NCI-H510A (cell line): ENCODE measurements at regions not wholly inside any gene's neighbourhood (a gene's known extent, or its start where the extent isn't known, plus 50 kb on each side); places are given as distances from the start of the nearest gene placed in this dataset.

Source experiments
- DNase-seq: peaks from one replicate; lab custom pipeline; 2025; lab: John Stamatoyannopoulos, UW

DNA sequence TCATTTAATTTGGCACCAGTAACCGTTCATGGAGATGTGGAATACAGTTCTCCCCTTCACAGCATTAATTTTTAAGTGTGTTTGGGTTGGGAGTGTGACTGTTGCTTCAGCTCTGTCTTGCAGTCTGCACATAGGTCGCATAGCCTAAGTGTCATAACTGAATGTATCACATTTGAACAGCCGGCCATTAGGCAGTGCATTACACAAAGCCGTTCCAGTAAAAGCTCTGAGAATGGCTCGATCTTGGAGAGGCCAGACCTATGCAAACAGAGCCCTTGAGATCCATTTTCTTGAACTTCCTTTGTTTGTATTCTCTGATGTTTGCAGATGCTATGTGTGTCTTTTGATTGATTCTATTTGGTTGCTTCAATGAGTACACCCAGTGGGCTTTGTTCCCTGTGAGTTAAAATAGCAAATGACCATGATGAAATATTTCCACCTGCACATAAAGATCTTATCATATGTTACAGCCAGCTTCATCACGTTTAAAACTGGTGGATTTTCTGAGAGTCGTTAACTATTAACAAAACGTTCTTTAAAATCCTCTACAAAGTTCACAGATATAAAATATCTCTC lies 1104.9 kb upstream of the SLC10A2 start:
- DNase-seq: peak; percentile 39

DNA sequence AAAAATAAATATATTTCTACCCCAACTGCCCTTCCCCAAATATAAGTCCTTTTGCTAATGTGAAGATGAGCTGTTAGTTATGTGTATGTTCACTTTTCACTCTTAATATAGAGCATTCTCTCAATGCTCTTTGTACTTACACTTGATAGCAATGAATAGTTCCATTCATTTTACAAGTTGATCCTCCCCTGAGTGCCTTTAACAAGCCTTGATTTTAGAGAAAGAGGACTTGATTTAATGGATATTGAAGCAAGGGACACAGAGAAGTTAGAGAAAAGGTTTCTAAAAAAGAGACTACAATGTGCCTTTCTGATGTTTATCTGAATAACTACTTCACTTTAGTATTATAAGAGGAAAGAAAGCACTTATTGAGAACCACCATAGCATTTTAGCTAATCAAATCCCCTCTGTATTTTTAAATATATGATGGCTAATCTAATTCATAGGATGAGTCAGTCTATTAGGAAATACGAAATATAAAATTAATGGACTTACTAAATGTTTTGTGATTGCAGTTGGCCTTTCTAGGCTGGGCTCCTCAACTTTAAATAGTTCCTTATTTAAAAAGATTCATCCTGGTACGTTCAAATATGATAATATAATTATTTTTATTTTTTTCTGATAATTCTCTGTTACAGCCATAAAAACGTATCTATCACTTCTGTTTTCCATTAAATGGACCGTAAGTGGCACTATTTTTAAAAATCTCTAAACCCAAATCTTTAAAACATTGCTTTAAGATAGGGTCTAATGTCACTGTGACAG lies 1097.8 kb upstream of the SLC10A2 start:
- DNase-seq: no peak

DNA sequence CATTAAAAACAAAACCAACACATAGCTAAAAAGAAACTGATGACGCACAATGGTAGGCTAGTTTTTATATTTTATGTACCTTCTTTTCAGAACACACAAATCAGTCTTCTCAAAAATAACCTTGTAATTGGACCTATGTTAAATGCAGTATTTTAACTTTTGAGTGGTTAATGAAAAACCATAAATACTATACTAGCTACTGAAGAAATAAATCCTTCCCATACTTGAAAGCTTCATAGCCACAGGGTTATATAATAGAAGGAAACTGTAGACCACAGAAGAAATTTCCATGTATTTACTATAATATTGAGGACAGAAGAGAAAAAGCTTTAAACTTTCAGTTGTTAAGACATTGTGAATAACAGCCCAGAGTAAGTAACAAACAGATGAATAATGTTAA lies 1094.3 kb upstream of the SLC10A2 start:
- no peak for DNase-seq

DNA sequence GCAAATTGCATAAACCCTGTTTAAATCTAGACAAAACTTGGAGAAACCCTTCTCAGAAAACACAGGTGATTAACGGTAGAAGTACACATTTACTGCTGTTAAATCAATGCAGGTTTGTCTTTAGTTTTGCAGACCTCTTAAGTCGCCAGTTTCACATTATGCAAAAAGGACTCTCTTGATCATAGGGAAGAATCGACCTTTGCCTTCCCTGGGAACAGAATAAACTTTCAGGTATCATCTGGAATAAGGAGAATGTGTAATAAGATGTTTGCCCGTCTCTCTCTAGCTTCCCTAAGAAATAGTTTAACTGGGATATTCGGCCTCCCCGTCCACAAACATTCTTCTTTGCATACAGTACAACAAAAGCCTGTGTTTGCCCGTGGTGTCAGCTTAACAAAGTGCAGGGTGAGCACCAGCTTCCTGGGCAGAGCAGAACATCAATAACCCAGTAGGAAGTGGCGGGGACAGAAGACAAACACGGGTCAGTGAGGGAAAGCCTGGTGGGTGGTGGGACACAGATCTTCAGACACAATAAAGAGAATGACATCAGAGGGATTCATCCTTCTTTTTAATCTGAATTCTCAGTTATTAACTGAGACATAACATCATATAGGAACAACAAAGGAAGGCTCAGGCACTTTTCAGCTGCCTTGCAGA lies 1077.7 kb upstream of the SLC10A2 start:
- DNase-seq: peak; percentile 52

DNA sequence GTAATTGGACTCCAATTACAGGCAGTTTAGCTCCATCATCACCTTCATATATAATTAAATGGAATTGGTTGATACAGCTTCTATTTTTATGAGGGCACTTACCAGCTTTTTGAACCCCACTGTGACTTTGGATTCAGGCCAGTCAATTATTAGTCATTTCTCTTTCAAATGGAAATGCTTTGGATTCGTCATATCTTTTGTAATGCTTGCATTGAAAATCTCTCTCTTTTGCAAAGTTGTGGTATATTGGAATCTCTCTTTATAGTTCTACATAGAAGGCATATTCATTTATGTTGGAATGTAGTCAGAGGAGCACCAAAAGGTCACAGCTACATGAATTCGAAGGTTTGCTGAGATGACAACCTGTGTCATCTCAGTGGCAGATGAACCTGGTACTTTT lies 1074.3 kb upstream of the SLC10A2 start:
- DNase-seq: no peak

DNA sequence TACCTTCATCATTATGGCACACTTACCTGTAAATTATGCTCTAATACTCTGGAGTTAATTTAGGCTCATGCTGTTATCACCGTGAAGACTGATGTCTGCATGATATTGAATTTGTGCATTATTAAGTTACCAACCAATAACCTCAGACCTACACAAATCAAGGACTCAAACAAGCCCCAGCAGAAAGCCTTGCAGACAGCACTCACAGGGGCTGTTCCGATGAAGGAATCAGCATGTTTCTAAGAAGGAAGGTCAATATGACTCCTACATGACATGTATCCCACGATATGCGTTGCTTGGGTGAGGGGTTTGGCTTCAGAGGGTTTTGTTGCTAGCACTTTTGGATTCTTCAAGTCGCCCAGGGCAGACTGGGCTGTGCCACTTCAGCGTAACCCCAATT lies 1071.2 kb upstream of the SLC10A2 start:
- no peak for DNase-seq

DNA sequence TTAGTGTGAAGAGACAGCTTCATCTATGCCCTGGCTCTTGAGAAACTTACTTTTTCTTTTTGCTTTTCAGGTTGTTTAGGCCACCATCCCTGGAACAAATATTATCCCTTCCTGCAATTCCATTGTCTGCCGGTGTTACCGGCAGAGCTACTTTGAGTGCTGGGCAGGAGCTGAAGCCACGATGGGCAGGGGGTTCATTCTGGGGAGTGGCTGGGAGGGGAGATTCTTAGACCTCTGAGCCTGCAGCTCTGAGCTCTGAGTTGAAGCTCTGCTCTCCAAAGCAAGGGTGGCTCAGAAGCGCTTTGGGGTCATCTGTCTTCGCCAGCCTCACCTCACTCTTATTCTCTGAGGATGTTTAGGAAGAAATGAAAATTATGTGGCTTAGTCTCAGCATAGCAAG lies 1066.6 kb upstream of the SLC10A2 start:
- no peak for DNase-seq

DNA sequence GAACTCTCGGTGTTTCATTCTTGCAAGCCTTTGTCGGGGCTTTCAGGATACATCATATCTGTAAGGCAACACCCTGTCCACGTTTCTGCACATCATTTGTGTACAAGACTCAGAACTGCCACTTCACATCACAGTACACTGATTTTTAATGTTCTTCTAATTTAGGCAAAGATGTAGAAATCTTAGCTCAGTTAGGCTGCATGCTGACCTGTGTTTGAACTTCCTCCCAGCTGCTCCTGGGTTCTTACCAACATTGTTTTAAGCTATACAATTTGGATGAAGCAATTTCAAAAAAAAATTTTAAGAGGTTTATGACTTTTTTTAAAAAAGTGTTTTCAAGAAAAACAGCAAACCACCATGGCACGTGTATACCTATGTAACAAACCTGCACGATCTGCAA lies 1047.9 kb upstream of the SLC10A2 start:
- DNase-seq: no peak

DNA sequence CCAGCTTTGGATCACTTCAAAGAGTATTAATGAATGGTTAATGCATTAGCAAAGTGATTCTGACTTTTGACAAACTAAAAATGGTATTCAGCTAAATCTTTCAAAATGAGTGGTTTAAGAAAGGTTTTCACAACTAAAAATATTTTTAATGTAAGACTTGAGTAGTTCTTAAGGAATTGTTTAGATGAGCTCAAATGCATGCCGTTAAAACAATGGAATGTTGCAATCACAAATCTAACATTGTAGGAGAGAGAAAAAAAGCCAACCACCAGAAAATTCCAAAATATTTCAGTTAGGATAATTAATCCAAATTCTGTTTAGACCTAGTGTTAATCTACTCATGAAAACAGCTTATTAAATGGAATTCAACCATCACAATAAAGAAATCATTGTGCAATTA lies 1044.8 kb upstream of the SLC10A2 start:
- DNase-seq: no peak

DNA sequence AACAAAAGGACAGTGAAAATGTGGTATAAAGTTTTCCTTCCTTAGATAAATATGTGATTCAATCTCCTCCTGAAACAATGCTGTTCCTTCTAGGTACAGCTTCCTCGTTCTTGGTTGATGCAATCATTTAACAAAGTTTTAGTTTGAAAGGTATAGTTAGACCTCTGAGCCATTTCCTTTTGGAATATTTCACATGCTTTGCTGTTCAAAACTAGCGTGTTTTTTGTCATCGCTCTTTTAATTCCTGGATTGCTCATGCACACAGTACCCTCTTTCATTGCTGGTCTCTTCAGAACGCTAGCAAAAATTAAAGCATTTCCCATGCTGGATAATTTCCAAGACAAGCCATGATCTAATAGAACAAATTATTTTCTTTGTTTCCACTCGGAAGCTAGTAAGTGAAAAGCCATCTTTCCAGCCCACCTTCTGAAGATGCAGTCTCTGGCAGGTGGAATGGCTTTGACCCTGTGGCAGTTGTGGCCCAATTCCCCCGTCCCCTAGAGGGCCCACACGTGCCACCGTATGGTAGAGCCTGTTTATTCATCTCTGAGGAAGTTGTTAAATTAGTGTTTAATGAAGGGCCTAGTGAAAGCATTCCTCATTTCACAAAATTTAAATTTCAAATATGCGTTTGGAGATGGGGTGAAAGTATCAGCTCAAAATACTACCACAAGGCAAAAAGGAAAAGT lies 1040.6 kb upstream of the SLC10A2 start:
- DNase-seq: no peak

DNA sequence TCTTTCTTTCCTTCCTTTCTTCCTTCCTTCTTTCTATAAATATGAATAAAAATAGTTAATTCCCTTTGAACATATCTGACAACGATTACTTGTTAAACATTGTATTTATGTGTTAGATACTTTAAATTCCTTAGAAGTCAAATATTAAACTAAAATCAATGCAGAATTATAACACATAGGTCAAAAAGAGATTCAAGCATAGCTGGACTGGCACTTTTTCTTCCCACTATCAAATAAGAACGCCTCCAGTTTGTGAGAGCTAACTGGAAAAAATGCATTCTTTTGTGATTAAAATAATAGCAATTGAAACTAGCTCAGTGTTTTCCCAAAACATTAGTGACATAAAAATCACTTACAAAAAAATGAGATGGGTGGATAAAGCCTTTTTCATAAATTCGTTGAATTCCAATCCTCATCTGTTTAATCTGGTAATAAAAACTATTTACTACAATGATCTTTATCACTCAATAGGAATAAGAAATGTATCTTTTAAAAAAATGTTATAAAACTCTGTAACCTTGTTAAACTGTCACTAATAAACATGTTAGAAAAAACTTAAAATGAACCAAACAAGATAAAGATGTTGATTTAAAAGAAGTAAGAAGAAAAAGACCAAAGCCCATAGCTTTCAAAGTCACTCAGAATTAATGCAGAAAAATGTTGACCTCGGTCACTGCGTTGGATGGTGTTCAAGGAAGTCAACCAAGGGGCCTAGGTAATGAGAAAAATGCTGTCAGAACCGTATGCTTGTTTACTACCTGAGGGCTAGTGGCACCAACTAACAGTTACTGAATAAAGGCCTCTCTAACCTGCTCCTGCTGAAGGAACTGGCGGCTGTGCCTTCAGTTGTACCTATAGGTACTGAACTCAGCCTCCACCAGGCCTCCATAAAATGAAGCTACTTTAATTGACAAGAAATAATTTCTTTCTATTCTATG lies 1039.5 kb upstream of the SLC10A2 start:
- no peak for DNase-seq

DNA sequence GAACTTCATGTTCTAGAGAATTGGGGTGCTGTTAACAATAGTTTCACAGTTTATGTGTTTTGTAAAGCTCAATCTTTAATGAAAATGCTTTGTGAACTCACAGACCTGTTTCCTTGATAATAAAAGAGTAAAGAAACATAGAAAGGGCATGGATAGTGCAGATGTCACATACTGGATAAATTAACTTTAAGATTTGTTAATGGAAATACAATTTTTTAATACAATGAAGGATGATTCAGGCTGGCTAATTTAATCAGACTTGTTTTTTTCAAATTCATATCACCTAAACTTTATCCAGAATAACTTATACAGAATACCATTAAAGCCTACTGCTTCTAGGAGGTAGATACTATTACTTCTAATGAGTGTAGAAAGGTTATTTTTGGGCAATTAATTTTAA lies 1033.5 kb upstream of the SLC10A2 start:
- no peak for DNase-seq

DNA sequence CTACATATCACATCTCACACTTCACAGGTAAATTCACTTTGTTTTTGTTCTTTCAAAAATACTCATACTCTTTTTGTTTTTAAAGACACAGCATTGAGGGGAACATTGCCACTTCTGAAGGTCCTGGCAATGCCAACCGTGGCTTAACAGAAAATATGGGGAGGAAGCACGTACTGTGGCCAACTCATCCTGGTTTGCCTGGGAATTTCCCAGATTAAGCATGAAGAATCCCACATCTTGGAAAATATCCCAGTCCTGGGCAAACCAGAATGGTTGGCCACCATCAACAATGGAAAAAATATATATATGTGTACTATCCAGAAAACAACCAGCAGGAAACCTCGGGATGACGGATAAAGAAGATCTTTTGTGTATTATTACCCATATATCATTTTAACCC lies 1032.2 kb upstream of the SLC10A2 start:
- no peak for DNase-seq

DNA sequence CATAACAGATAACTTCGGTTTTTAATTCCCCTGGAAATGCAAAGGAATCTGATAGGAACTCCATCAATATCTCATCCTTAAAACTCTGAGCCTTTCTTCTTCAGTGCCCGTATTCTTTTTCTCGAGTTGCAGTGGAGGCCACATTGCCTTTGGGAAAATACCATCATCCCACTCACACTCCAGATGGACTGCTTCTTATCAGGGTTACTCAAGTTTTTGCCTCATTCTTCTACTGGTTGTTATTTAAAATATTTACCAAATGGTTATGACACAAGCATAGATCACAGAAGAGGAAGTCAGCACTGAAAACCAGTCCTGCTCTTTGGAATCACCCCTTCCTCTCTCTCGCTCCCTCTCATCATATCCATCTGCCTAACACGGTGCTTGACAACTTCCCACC lies 1020.5 kb upstream of the SLC10A2 start:
- no peak for DNase-seq

DNA sequence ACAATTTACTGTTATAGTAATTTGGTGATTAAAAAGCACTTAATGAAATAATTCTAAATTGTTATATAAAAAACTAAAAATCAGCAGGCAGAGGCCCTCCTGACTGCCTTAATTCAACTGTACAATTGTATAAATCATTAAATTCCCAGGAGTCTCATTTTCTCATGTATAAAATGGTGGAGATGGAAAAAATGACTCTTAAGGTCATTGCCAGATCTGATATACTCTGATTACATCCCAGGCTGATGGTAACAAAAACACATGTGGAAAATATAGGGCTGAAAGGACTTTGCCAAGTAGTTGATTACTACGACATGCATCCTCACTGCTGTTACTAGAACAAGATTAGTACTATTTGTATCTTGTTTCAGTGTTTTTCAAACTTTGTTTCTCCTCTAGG lies 1020.0 kb upstream of the SLC10A2 start:
- no peak for DNase-seq

DNA sequence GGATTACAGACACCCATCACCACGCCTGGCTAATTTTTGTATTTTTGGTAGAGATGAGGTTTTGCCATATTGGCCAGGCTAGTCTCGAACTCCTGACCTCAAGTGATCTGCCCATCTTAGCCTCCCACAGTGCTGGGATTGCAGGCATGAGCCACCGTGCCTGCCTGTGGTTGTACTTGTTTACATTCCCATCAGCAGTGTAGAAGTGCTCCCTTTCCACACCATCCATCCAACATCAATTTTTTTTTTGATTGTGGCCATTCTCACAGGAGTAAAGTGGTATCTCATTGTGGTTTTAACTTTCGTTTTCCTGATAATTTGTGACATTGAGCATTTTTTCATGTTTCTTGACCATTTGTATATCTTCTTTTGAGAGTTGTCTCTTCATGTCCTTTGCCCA lies 1019.4 kb upstream of the SLC10A2 start:
- no peak for DNase-seq

DNA sequence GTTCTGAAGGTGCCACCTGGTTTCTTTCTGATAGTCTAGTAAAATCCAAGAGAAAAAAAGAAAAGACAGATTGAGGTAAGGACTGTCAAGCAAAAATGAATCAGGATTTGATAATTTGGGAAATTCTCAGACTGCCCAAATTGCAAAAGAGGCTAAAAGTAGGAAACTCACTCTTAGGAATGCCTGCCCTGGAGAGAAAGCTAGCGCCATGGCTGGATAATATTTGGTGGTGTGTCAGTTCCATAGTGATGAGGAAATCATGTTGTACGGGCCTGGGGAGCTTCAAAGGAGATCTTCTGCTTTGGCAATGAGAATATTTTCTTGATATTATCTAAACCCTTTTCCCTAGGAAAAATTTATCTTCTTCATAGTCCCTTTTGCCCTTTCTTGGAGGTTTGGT lies 1008.1 kb upstream of the SLC10A2 start:
- no peak for DNase-seq

DNA sequence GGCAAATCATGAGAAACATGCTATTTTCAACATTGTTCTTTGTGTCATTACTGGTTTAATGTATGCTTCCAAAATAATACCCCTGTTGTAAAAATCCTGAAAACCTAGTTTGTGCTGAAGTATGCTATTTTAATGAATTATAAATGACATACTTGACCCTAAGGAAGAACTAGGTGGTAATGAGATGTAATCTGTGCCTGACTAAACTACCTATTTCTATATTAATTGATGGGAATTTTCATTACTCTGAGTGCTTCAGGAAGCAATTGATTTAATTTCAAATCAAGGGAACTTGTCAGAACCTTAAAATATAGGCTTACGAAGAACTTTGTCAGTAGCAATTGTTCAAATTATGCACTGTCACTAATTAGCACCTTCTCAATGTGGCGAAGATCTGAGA lies 1005.6 kb upstream of the SLC10A2 start:
- no peak for DNase-seq

DNA sequence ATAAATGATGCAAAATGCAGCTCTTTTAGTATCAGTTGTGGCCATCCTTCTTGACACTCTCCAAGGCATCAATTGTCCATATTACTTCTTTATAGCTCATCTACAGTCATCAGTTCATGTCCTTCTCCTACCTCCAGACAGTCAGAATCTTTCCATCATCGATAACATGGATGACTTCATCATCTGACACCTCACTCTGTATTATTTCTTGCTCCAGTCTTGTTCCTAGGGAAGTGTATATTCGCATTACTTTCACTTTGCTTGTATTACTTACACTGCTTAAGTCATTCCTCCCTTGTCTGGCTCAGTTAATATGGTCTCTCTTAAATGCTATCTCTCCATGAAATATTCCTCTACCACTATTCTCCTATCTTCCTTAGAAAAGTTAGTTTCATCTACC lies 999.1 kb upstream of the SLC10A2 start:
- DNase-seq: no peak

DNA sequence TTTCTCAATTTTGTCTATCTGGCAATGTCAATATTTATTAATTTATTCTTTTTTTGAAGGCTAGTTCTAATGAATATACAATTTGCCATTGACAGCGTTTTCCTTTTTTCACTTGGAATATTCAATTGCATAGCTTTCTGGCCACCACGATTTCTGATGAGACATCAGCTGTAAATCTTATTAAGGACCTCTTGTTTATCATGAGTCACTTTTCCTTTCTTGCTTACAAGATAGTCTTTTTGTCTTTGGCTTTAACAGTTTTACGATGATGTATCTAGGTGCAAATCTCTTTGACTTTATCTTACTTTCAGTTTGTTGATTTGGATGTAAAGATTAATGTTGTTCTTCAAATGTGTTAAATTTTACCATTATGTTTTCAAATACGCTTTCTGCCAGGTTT lies 991.6 kb upstream of the SLC10A2 start:
- no peak for DNase-seq

DNA sequence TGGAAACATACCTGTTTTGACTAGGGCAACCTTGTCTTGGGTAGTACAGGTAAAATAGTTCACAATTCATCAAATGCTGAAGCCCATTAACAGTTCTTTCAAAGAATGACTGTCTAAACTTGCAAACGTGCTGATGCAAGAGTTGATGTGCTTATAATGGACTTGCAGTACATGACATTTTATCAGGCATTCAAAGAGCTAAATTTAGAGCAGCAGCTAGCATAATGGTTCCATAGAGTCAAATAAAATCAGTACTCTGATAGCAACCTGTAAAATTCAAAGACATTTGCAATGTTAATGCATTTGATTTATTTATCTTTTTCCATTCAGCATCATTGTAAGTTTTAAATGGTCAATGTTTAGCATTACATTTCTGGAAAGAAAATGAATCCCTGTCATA lies 979.7 kb upstream of the SLC10A2 start:
- no peak for DNase-seq

DNA sequence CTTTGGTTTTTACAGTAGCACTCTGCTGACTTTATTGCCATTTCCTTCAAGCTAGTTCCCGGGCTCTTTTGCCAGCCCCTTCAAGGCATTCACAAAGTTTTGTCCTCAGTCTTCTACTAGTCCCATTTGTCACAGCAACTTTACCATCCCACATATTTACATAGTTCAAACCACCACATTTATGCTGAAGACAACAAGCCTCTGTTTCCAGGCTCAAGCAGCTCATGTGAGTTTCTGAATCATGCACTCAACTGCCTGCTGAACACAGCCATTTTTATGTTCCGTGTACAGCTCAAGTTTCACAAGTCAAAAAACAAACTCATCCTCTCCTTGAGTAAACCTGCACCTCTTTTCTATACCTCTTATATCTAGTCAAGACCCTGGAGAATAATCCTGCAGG lies 977.0 kb upstream of the SLC10A2 start:
- no peak for DNase-seq
